ENCODE measurements at regions not wholly inside any gene's neighbourhood (a gene's known extent, or its start where the extent isn't known, plus 50 kb on each side); places are given as distances from the start of the nearest gene placed in this dataset.

DNA sequence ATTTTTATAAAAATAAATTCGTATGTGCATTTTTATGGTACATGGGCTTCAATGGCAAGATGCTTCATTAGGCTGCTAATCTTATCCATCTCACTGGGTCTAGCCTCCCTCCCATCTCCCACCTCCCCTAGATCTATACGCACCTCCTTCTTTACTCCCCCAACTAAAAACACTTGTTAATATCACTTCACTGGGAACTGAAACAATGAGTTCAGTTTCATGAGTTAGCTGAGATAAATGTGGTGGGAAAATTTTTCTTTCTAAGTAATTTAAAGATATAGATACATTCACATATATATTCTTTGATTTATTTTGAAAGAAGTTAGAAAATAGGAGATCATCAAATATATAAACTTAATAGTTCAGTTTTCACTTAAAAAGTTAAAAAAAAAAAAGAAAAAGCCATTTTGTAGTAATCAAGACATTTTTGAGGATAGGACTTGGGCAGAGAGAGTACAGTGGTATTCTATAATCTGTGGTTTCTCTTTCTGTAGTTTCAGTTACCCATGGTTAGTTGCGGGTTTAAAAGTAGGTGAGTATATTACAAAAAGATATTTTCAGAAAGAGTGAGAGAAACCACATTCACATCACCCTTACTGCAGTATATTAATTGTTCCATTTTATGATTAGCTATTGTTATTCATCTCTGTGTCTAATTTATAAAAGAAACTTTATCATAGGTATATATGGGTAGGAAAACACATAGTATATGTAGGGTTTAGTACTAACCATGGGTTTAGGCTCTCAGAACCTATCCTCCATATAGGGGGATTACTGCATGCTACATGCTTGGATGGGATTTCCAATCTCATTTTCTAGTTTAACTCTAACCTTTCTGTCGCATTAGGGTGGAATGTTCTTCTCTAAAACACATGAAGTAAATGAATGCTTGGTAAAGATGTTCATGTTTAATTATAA, 316.0 kb upstream of the CBLB start:
- Histone ChIP-seq H3K27ac (ENCODE audit: low read depth) (no peak overlapping the region), H3K4me3 (no peak overlapping the region), H3K36me3 (ENCODE audit: insufficient read depth) (no peaks in the 10 kb centered on the region), H3K79me2 (replicated peaks; ENCODE audit: insufficient read depth) (no peaks in the 10 kb centered on the region), H2AFZ (no peak overlapping the region), H3K4me1 (ENCODE audit: insufficient read depth) (no peaks in the 10 kb centered on the region), H3F3A (replicated peaks; ENCODE audit: low read depth) (no peaks in the 10 kb centered on the region), H4K20me1 (replicated peaks; ENCODE audit: insufficient read depth) (no peaks in the 10 kb centered on the region), H3K27me3 (ENCODE audit: insufficient read depth) (no peaks in the 10 kb centered on the region), H3K9me2 (ENCODE audit: insufficient read depth) (no peaks in the 10 kb centered on the region), H3K4me2 (no peak overlapping the region)
- no peak overlapping the region for H3K4me3 Mint-ChIP-seq
- H3K27ac Mint-ChIP-seq = no peak overlapping the region
- ATAC-seq = no peak
- DNase-seq (ENCODE audit: low spot score) = no peak
- H3K4me1 Mint-ChIP-seq = peaks cover 3% of the 10 kb centered on the region; the same call in 2 of the 3 replicates
- H3K36me3 Mint-ChIP-seq (ENCODE audit: low read depth) = no peaks in the 10 kb centered on the region
- no peak for TF ChIP-seq ZNF331 (CRISPR knock-in tag; IDR thresholded peaks at IDR 0.05; ENCODE audit: low read depth)
- TF ChIP-seq, protein P1, sequence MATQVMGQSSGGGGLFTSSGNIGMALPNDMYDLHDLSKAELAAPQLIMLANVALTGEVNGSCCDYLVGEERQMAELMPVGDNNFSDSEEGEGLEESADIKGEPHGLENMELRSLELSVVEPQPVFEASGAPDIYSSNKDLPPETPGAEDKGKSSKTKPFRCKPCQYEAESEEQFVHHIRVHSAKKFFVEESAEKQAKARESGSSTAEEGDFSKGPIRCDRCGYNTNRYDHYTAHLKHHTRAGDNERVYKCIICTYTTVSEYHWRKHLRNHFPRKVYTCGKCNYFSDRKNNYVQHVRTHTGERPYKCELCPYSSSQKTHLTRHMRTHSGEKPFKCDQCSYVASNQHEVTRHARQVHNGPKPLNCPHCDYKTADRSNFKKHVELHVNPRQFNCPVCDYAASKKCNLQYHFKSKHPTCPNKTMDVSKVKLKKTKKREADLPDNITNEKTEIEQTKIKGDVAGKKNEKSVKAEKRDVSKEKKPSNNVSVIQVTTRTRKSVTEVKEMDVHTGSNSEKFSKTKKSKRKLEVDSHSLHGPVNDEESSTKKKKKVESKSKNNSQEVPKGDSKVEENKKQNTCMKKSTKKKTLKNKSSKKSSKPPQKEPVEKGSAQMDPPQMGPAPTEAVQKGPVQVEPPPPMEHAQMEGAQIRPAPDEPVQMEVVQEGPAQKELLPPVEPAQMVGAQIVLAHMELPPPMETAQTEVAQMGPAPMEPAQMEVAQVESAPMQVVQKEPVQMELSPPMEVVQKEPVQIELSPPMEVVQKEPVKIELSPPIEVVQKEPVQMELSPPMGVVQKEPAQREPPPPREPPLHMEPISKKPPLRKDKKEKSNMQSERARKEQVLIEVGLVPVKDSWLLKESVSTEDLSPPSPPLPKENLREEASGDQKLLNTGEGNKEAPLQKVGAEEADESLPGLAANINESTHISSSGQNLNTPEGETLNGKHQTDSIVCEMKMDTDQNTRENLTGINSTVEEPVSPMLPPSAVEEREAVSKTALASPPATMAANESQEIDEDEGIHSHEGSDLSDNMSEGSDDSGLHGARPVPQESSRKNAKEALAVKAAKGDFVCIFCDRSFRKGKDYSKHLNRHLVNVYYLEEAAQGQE (IDR thresholded peaks at IDR 0.05; ENCODE audit: unreplicated experiment) = no peak
- TF ChIP-seq JUNB (IDR thresholded peaks at IDR 0.05; ENCODE audit: unreplicated experiment) = no peak
- TF ChIP-seq NANOG (IDR thresholded peaks at IDR 0.05; ENCODE audit: borderline replicate concordance) = no peak
- no peak for TF ChIP-seq ZNF114 (CRISPR knock-in tag; IDR thresholded peaks at IDR 0.05)
- no peak for TF ChIP-seq CREB1 (CRISPR knock-in tag; IDR thresholded peaks at IDR 0.05; ENCODE audit: low read depth)
- TF ChIP-seq POLR2AphosphoS5 (IDR thresholded peaks at IDR 0.05; ENCODE audit: low read depth) = no peak
- TF ChIP-seq, protein P2, sequence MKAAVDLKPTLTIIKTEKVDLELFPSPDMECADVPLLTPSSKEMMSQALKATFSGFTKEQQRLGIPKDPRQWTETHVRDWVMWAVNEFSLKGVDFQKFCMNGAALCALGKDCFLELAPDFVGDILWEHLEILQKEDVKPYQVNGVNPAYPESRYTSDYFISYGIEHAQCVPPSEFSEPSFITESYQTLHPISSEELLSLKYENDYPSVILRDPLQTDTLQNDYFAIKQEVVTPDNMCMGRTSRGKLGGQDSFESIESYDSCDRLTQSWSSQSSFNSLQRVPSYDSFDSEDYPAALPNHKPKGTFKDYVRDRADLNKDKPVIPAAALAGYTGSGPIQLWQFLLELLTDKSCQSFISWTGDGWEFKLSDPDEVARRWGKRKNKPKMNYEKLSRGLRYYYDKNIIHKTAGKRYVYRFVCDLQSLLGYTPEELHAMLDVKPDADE (IDR thresholded peaks at IDR 0.05) = no peak
- TF ChIP-seq, protein P3, sequence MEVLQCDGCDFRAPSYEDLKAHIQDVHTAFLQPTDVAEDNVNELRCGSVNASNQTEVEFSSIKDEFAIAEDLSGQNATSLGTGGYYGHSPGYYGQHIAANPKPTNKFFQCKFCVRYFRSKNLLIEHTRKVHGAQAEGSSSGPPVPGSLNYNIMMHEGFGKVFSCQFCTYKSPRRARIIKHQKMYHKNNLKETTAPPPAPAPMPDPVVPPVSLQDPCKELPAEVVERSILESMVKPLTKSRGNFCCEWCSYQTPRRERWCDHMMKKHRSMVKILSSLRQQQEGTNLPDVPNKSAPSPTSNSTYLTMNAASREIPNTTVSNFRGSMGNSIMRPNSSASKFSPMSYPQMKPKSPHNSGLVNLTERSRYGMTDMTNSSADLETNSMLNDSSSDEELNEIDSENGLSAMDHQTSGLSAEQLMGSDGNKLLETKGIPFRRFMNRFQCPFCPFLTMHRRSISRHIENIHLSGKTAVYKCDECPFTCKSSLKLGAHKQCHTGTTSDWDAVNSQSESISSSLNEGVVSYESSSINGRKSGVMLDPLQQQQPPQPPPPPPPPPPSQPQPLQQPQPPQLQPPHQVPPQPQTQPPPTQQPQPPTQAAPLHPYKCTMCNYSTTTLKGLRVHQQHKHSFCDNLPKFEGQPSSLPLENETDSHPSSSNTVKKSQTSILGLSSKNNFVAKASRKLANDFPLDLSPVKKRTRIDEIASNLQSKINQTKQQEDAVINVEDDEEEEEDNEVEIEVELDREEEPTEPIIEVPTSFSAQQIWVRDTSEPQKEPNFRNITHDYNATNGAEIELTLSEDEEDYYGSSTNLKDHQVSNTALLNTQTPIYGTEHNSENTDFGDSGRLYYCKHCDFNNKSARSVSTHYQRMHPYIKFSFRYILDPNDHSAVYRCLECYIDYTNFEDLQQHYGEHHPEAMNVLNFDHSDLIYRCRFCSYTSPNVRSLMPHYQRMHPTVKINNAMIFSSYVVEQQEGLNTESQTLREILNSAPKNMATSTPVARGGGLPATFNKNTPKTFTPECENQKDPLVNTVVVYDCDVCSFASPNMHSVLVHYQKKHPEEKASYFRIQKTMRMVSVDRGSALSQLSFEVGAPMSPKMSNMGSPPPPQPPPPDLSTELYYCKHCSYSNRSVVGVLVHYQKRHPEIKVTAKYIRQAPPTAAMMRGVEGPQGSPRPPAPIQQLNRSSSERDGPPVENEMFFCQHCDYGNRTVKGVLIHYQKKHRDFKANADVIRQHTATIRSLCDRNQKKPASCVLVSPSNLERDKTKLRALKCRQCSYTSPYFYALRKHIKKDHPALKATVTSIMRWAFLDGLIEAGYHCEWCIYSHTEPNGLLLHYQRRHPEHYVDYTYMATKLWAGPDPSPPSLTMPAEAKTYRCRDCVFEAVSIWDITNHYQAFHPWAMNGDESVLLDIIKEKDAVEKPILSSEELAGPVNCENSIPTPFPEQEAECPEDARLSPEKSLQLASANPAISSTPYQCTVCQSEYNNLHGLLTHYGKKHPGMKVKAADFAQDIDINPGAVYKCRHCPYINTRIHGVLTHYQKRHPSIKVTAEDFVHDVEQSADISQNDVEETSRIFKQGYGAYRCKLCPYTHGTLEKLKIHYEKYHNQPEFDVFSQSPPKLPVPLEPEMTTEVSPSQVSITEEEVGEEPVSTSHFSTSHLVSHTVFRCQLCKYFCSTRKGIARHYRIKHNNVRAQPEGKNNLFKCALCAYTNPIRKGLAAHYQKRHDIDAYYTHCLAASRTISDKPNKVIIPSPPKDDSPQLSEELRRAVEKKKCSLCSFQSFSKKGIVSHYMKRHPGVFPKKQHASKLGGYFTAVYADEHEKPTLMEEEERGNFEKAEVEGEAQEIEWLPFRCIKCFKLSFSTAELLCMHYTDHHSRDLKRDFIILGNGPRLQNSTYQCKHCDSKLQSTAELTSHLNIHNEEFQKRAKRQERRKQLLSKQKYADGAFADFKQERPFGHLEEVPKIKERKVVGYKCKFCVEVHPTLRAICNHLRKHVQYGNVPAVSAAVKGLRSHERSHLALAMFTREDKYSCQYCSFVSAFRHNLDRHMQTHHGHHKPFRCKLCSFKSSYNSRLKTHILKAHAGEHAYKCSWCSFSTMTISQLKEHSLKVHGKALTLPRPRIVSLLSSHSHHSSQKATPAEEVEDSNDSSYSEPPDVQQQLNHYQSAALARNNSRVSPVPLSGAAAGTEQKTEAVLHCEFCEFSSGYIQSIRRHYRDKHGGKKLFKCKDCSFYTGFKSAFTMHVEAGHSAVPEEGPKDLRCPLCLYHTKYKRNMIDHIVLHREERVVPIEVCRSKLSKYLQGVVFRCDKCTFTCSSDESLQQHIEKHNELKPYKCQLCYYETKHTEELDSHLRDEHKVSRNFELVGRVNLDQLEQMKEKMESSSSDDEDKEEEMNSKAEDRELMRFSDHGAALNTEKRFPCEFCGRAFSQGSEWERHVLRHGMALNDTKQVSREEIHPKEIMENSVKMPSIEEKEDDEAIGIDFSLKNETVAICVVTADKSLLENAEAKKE (CRISPR knock-in tag; IDR thresholded peaks at IDR 0.05) = no peak
- no peak for TF ChIP-seq EZH2 (IDR thresholded peaks at IDR 0.05; ENCODE audit: low read depth, unreplicated experiment)
- no peak for TF ChIP-seq STAT1 (IDR thresholded peaks at IDR 0.05; ENCODE audit: unreplicated experiment)
- TF ChIP-seq, protein P4, sequence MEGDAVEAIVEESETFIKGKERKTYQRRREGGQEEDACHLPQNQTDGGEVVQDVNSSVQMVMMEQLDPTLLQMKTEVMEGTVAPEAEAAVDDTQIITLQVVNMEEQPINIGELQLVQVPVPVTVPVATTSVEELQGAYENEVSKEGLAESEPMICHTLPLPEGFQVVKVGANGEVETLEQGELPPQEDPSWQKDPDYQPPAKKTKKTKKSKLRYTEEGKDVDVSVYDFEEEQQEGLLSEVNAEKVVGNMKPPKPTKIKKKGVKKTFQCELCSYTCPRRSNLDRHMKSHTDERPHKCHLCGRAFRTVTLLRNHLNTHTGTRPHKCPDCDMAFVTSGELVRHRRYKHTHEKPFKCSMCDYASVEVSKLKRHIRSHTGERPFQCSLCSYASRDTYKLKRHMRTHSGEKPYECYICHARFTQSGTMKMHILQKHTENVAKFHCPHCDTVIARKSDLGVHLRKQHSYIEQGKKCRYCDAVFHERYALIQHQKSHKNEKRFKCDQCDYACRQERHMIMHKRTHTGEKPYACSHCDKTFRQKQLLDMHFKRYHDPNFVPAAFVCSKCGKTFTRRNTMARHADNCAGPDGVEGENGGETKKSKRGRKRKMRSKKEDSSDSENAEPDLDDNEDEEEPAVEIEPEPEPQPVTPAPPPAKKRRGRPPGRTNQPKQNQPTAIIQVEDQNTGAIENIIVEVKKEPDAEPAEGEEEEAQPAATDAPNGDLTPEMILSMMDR (conservative IDR thresholded peaks at IDR 0.05; ENCODE audit: low read depth in 2 of 2) = no peak
- TF ChIP-seq EZH2phosphoT487 (IDR thresholded peaks at IDR 0.05; ENCODE audit: unreplicated experiment) = no peak
- H3K27me3 Mint-ChIP-seq (ENCODE audit: insufficient read depth, low read depth, poor library complexity) = no peaks in the 10 kb centered on the region
- H3K9me3 Mint-ChIP-seq = no peaks in the 10 kb centered on the region

All from GM23338 (cell line).